SK-N-SH treated with all-trans-retinoic acid at 6 μM for 48 hours (cell line): ENCODE measurements at regions not wholly inside any gene's neighbourhood (a gene's known extent, or its start where the extent isn't known, plus 50 kb on each side); places are given as distances from the start of the nearest gene placed in this dataset.

ENCODE experiments used
- ATAC-seq: fragments of 200-7000 bp; cut with Tn5 transposase; 3 replicates; pipeline ENCODE4 v1.9.1; 2020; ENCODE audit warnings: mild to moderate bottlenecking, moderate library complexity
- ARNTL ChIP-seq: fragments of 450-650 bp; formaldehyde crosslinking; IDR thresholded peaks from 2 replicates; pipeline ENCODE4 v1.5.0; 2020; ENCODE audit warnings: low read depth, mild to moderate bottlenecking, moderate library complexity, borderline replicate concordance
- BACH2 ChIP-seq: fragments of 250-450 bp; sonication (Bioruptor Pico); IDR thresholded peaks from 2 replicates; pipeline ENCODE4 v1.9.0; 2021; ENCODE audit warnings: mild to moderate bottlenecking, borderline replicate concordance
- CREB5 ChIP-seq: fragments of 250-450 bp; sonication (Bioruptor Pico); IDR thresholded peaks from 2 replicates; pipeline ENCODE4 v1.5.1; 2020; ENCODE audit warnings: low read depth, mild to moderate bottlenecking, moderate library complexity
- CSDC2 ChIP-seq: fragments of 250-450 bp; sonication (Bioruptor Pico); IDR thresholded peaks from 2 replicates; pipeline ENCODE4 v1.5.0; 2020; ENCODE audit warnings: mild to moderate bottlenecking, moderate library complexity
- CSRNP3 ChIP-seq: fragments of 250-450 bp; sonication (Bioruptor Pico); IDR thresholded peaks from 2 replicates; pipeline ENCODE4 v1.5.1; 2021; ENCODE audit warnings: mild to moderate bottlenecking, moderate library complexity
- ESRRG ChIP-seq: fragments of 250-450 bp; sonication (Bioruptor Pico); IDR thresholded peaks from 2 replicates; pipeline ENCODE4 v1.6.1; 2021; ENCODE audit warnings: mild to moderate bottlenecking
- GLIS3 ChIP-seq: fragments of 250-450 bp; sonication (Bioruptor Pico); IDR thresholded peaks from 2 replicates; pipeline ENCODE4 v1.5.0; 2020; ENCODE audit warnings: mild to moderate bottlenecking, moderate library complexity
- ISL1 ChIP-seq: fragments of 250-450 bp; sonication (Bioruptor Pico); IDR thresholded peaks from 2 replicates; pipeline ENCODE4 v2.1.2; 2022; ENCODE audit warnings: mild to moderate bottlenecking, moderate library complexity
- OSR1 ChIP-seq: fragments of 250-450 bp; sonication (Bioruptor Pico); IDR thresholded peaks from 2 replicates; pipeline ENCODE4 v1.8.0; 2022; ENCODE audit warnings: moderate library complexity, mild to moderate bottlenecking, inconsistent platforms
- PATZ1 ChIP-seq: fragments of 250-450 bp; sonication (Bioruptor Pico); IDR thresholded peaks from 2 replicates; pipeline ENCODE4 v1.8.0; 2020; ENCODE audit warnings: mild to moderate bottlenecking, moderate library complexity, borderline replicate concordance
- POU6F1 ChIP-seq: fragments of 250-450 bp; sonication (Bioruptor Pico); IDR thresholded peaks from 2 replicates; pipeline ENCODE4 v1.8.0; 2021; ENCODE audit warnings: low read depth, mild to moderate bottlenecking, moderate library complexity, borderline replicate concordance
- PPARA ChIP-seq: fragments of 250-450 bp; sonication (Bioruptor Pico); IDR thresholded peaks from 2 replicates; pipeline ENCODE4 v1.5.0; 2020; ENCODE audit warnings: mild to moderate bottlenecking, borderline replicate concordance
- RARB ChIP-seq: fragments of 250-450 bp; sonication (Bioruptor Pico); IDR thresholded peaks from 2 replicates; pipeline ENCODE4 v1.8.0; 2021; ENCODE audit warnings: mild to moderate bottlenecking, moderate library complexity
- SNAI2 ChIP-seq: fragments of 250-450 bp; sonication (Bioruptor Pico); IDR thresholded peaks from 2 replicates; pipeline ENCODE4 v1.5.0; 2020; ENCODE audit warnings: mild to moderate bottlenecking, moderate library complexity
- TCF4 ChIP-seq: fragments of 250-450 bp; sonication (Bioruptor Pico); IDR thresholded peaks from 2 replicates; pipeline ENCODE4 v1.8.0; 2021; ENCODE audit warnings: mild to moderate bottlenecking, moderate library complexity, borderline replicate concordance
- TSHZ2 ChIP-seq: fragments of 250-450 bp; sonication (Bioruptor Pico); IDR thresholded peaks from 2 replicates; pipeline ENCODE4 v1.5.0; 2020; ENCODE audit warnings: mild to moderate bottlenecking, moderate library complexity
- ZC3H10 ChIP-seq: fragments of 250-450 bp; sonication (Bioruptor Pico); IDR thresholded peaks from 2 replicates; pipeline ENCODE4 v1.5.1; 2021; ENCODE audit warnings: mild to moderate bottlenecking, moderate library complexity
- ZFP3 ChIP-seq: fragments of 250-450 bp; sonication (Bioruptor Pico); IDR thresholded peaks from 2 replicates; pipeline ENCODE4 v1.5.0; 2020; ENCODE audit warnings: mild to moderate bottlenecking, moderate library complexity
- ZFP30 ChIP-seq: fragments of 450-650 bp; formaldehyde crosslinking; IDR thresholded peaks from 2 replicates; pipeline ENCODE4 v1.5.0; 2022; ENCODE audit warnings: mild to moderate bottlenecking, moderate library complexity
- ZNF565 ChIP-seq: fragments of 450-650 bp; formaldehyde crosslinking; conservative IDR thresholded peaks from 2 replicates; pipeline ENCODE4 v1.5.0; 2020; ENCODE audit warnings: low read depth, mild to moderate bottlenecking, moderate library complexity
- ZNF70 ChIP-seq: fragments of 450-650 bp; formaldehyde crosslinking; IDR thresholded peaks from 2 replicates; pipeline ENCODE4 v1.5.0; 2020; ENCODE audit warnings: mild to moderate bottlenecking, moderate library complexity
- ZNF8 ChIP-seq: fragments of 450-650 bp; formaldehyde crosslinking; IDR thresholded peaks from 2 replicates; pipeline ENCODE4 v1.5.0; 2020; ENCODE audit warnings: mild to moderate bottlenecking, moderate library complexity

- no peak for TF ChIP-seq BACH2 (CRISPR knock-in tag)
- no peak for TF ChIP-seq ZNF565 (CRISPR knock-in tag)
- TF ChIP-seq ISL1 = no peak
- TF ChIP-seq PPARA = no peak
- no peak for TF ChIP-seq ARNTL (CRISPR knock-in tag)
- TF ChIP-seq POU6F1 (CRISPR knock-in tag) = no peak
- TF ChIP-seq, all 23 proteins: peak for 0
Measured at GRCh38 chr10:129122846-129123245, 344.2 kb upstream of the MGMT start.

GRCh38 chr10:129123428-129123827 is 343.6 kb upstream of the MGMT start:
- ATAC-seq = no peak
- TF ChIP-seq CSDC2 (CRISPR knock-in tag) = no peak
- no peak for TF ChIP-seq CREB5 (CRISPR knock-in tag)
- TF ChIP-seq ARNTL (CRISPR knock-in tag) = no peak
- no peak for TF ChIP-seq SNAI2 (CRISPR knock-in tag)
- TF ChIP-seq RARB (CRISPR knock-in tag) = no peak
- no peak for TF ChIP-seq TCF4
- no peak for TF ChIP-seq ZNF70 (CRISPR knock-in tag)
- TF ChIP-seq ESRRG (CRISPR knock-in tag) = no peak
- TF ChIP-seq OSR1 (CRISPR knock-in tag) = no peak
- TF ChIP-seq BACH2 (CRISPR knock-in tag) = no peak
- no peak for TF ChIP-seq CSRNP3
- no peak for TF ChIP-seq PATZ1 (CRISPR knock-in tag)
- TF ChIP-seq ZFP3 (CRISPR knock-in tag) = no peak
- TF ChIP-seq TSHZ2 (CRISPR knock-in tag) = no peak
- no peak for TF ChIP-seq ZC3H10 (CRISPR knock-in tag)
- no peak for TF ChIP-seq ZNF565 (CRISPR knock-in tag)

More at GRCh38 chr10:129122846-129123245, 344.2 kb upstream of the MGMT start:
- ATAC-seq = no peak

- TF ChIP-seq ISL1 = no peak
- TF ChIP-seq PATZ1 (CRISPR knock-in tag) = no peak
- TF ChIP-seq ZNF8 (CRISPR knock-in tag) = no peak
- no peak for TF ChIP-seq ARNTL (CRISPR knock-in tag)
- no peak for TF ChIP-seq BACH2 (CRISPR knock-in tag)
- no peak for TF ChIP-seq TCF4
- TF ChIP-seq GLIS3 = no peak
- no peak for TF ChIP-seq ZNF70 (CRISPR knock-in tag)
- TF ChIP-seq ZNF565 (CRISPR knock-in tag) = no peak
- TF ChIP-seq ZFP30 = no peak
- TF ChIP-seq, all 23 proteins: peak for 0
Measured at GRCh38 chr10:129126982-129127381, 340.1 kb upstream of the MGMT start.

More at GRCh38 chr10:129126982-129127381, 340.1 kb upstream of the MGMT start:
- ATAC-seq = no peak
